ENCODE measurements at regions not wholly inside any gene's neighbourhood (a gene's known extent, or its start where the extent isn't known, plus 50 kb on each side); places are given as distances from the start of the nearest gene placed in this dataset.
"Not testable (repeated sequence)": the region's sequence is repeated elsewhere in the genome, so short reads cannot be mapped to it uniquely, and the experiment has no call there.

GRCh38 chr5:72709341-72709740, 107.1 kb upstream of the TNPO1 start:
- H3K4me3 ChIP-seq (ENCODE audit: low read depth, low read length), result no peak overlapping the region
- in situ Hi-C loops (cut with HindIII; ENCODE audit: low sequenced_read_pairs), result no loop called here
- no peak for TF ChIP-seq CTCF (IDR thresholded peaks at IDR 0.05; ENCODE audit: low read depth, low read length)
- no peak for DNase-seq (ENCODE audit: low read depth, low spot score)

GRCh38 chr5:72705178-72705577, 111.3 kb upstream of the TNPO1 start:
- no peak for TF ChIP-seq CTCF (IDR thresholded peaks at IDR 0.05; ENCODE audit: low read depth, low read length)
- no peak overlapping the region for H3K4me3 ChIP-seq (ENCODE audit: low read depth, low read length)
- DNase-seq (ENCODE audit: low read depth, low spot score), result no peak
- in situ Hi-C loops (cut with HindIII; ENCODE audit: low sequenced_read_pairs), result no loop called here

- no peak overlapping the region for H3K4me3 ChIP-seq (ENCODE audit: low read depth, low read length)
- DNase-seq (ENCODE audit: low read depth, low spot score), result no peak
- TF ChIP-seq CTCF (IDR thresholded peaks at IDR 0.05; ENCODE audit: low read depth, low read length), result no peak
- in situ Hi-C loops (cut with HindIII; ENCODE audit: low sequenced_read_pairs), result no loop called here
Measured at GRCh38 chr5:72703876-72704275, 112.6 kb upstream of the TNPO1 start.

GRCh38 chr5:72702881-72703434, 113.5 kb upstream of the TNPO1 start:
- H3K4me3 ChIP-seq (ENCODE audit: low read depth, low read length), result no peak overlapping the region
- TF ChIP-seq CTCF (IDR thresholded peaks at IDR 0.05; ENCODE audit: low read depth, low read length), result no peak
- no peak for DNase-seq (ENCODE audit: low read depth, low spot score)
- in situ Hi-C loops (cut with HindIII; ENCODE audit: low sequenced_read_pairs), result no loop called here

- H3K4me3 ChIP-seq (ENCODE audit: low read depth, low read length); in situ Hi-C loops (cut with HindIII; ENCODE audit: low sequenced_read_pairs); DNase-seq (ENCODE audit: low read depth, low spot score): not testable (repeated sequence)
Measured at GRCh38 chr5:72702105-72702504, 114.4 kb upstream of the TNPO1 start.

- in situ Hi-C loops (cut with HindIII; ENCODE audit: low sequenced_read_pairs), result no loop called here
Measured at GRCh38 chr5:72698481-72698880, 118.0 kb upstream of the TNPO1 start.

GRCh38 chr5:72697622-72698021, 118.8 kb upstream of the TNPO1 start:
- in situ Hi-C loops (cut with HindIII; ENCODE audit: low sequenced_read_pairs), result no loop called here
- no peak for DNase-seq (ENCODE audit: low read depth, low spot score)
- TF ChIP-seq CTCF (IDR thresholded peaks at IDR 0.05; ENCODE audit: low read depth, low read length), result no peak
- no peak overlapping the region for H3K4me3 ChIP-seq (ENCODE audit: low read depth, low read length)

More at GRCh38 chr5:72698481-72698880, 118.0 kb upstream of the TNPO1 start:
- no peak for TF ChIP-seq CTCF (IDR thresholded peaks at IDR 0.05; ENCODE audit: low read depth, low read length)
- H3K4me3 ChIP-seq (ENCODE audit: low read depth, low read length), result no peak overlapping the region
- DNase-seq (ENCODE audit: low read depth, low spot score), result no peak

Measured in astrocyte of the spinal cord (primary cell).